GM10248 (cell line): ENCODE measurements at regions not wholly inside any gene's neighbourhood (a gene's known extent, or its start where the extent isn't known, plus 50 kb on each side); places are given as distances from the start of the nearest gene placed in this dataset.

Source experiments
- CTCF ChIA-PET: fragments of 300-600 bp; sonication (Branson Sonifier 250); formaldehyde crosslinking; extraction: SDS; loops from one replicate; lab custom pipeline; 2021; ENCODE audit warnings: antibody characterized with exemption; lab: Yijun Ruan, JAX
- POLR2A ChIA-PET: fragments of 350-650 bp; sonication (Branson Sonifier 250); formaldehyde crosslinking; extraction: SDS; loops from one replicate; lab custom pipeline; 2020; ENCODE audit warnings: antibody characterized with exemption; lab: Yijun Ruan, JAX
- DNase-seq: peaks from one replicate; pipeline ENCODE4 v3.0.0; 2012; ENCODE audit errors: extremely low spot score
- CTCF ChIP-seq: IDR thresholded peaks from 2 replicates; pipeline ENCODE4 v1.5.1; 2012; ENCODE audit warnings: mild to moderate bottlenecking, low read depth; ENCODE audit errors: extremely low read depth, missing control alignments, control extremely low read depth

DNA sequence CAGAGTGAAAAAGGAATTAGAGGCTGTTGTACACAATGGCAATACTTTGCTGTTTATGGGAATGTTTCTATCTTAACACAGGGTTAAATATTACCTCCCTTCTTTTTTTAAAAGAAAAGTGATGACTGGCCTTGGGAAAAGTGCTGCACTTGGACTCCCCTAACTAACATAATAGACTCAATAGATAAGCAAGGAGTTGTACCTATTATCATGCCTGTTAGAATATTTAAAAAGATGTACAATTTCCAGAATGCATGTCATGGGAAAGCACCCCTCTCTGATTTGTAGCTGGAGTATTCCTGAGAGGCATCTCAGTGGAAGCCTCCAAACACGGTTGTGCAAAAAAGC, 79.3 kb upstream of the GPC6 start:
- CTCF ChIA-PET = no interaction called here
- POLR2A ChIA-PET = no interaction called here
- TF ChIP-seq CTCF = no peak
- no peak for DNase-seq

DNA sequence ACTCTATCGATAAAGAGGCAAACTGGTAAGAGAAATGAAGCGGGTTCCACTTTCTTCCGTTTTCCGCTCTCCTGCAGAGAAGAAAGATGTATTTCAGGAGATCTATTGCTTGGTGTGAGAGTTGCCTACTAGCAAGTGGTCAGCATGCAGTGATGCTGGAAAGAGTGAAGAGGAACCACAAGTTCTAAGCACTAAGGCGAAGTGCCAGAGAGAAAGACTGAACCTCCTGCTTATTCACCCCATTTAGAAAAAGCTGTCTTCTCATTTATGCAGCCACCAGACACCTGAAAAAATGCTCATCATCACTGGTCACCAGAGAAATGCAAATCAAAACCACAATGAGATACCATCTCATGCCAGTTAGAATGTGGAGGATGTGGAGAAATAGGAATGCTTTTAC, 78.7 kb upstream of the GPC6 start:
- DNase-seq = no peak
- ChIA-PET POLR2A (no interaction called here), CTCF (no interaction called here)
- no peak for TF ChIP-seq CTCF

DNA sequence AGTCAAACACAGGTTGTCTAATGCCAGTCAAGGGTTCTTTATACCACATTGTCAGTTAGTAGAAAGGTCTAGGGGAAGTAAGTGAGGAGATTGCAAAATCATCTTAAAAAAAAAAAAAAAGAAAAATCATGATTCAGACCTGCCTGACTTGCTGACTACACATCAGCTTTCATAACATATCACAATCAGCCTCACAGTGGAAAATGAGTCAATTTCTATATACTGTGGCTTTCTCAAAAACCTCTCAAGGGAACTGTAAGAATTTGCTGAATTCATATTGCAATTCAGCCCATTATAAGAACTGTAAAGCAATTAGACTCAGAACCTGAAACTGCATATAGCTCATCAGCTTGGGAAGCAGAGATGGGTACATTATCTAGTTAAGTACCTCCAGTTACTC, 75.3 kb upstream of the GPC6 start:
- POLR2A ChIA-PET = no interaction called here
- TF ChIP-seq CTCF = no peak
- CTCF ChIA-PET = interaction anchor here (1.2 kb wide), 1 partner anchor 9 kb away, joined by 3 read pairs; no protein-coding TSS in a partner anchor
- DNase-seq = no peak

DNA sequence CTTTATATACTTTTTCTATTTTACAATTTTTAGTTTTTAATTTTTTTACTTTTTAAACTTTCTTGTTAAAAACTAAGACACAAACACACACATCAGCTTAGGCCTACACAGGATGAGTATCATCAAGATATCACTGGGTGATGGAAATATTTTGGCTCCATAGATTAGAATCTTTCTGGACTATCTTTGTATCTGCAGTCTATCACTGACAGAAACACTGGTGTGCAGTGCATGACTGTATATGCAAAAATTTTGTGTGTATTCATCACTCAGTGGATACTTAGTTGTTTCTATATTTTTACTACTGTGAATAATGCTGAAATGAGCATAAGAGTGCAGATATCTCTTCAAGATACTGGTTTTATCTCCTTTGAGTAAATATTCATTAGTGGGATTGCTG, 68.0 kb upstream of the GPC6 start:
- ChIA-PET CTCF (no interaction called here), POLR2A (no interaction called here)
- no peak for TF ChIP-seq CTCF
- DNase-seq = no peak

DNA sequence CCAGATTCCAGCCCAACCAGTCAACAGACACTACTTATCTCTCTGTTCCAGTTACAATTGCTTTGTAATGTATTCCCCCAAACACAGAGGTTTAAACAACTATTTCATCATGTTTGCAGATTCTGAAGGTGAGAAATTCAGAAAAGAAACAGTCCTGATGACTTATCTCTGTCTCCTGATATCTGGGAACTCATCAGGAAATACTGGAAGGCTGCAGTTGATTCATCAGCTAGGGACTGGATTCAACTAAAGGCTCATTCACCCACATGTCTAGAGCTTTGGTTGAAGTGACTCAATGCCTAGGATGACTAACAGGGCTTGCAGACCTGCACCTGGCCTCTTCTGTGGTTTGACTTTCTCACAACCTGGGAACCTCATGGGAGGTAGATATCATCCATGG, 56.6 kb upstream of the GPC6 start:
- TF ChIP-seq CTCF = no peak
- POLR2A ChIA-PET = no interaction called here
- no peak for DNase-seq
- CTCF ChIA-PET = no interaction called here

- POLR2A ChIA-PET = no interaction called here
- no peak for TF ChIP-seq CTCF
- CTCF ChIA-PET = no interaction called here
- DNase-seq = no peak
These were observed 54.5 kb upstream of the GPC6 start for GRCh38 chr13:93172109-93172508.

GRCh38 chr13:93173654-93174053, 53.0 kb upstream of the GPC6 start:
- CTCF ChIA-PET = no interaction called here
- no peak for DNase-seq
- POLR2A ChIA-PET = no interaction called here
- no peak for TF ChIP-seq CTCF
